ENCODE measurements at regions not wholly inside any gene's neighbourhood (a gene's known extent, or its start where the extent isn't known, plus 50 kb on each side); places are given as distances from the start of the nearest gene placed in this dataset.
"Not testable (repeated sequence)": the region's sequence is repeated elsewhere in the genome, so short reads cannot be mapped to it uniquely, and the experiment has no call there.

GRCh38 chr7:149650190-149650589 lies 123.2 kb downstream of the ZNF467 start:
- not testable (repeated sequence) for TF ChIP-seq CTCF (IDR thresholded peaks at IDR 0.05); EZH2 (IDR thresholded peaks at IDR 0.05; ENCODE audit: borderline replicate concordance, insufficient read depth, low read depth, low read length, poor library complexity, severe bottlenecking)
